ENCODE measurements at regions not wholly inside any gene's neighbourhood (a gene's known extent, or its start where the extent isn't known, plus 50 kb on each side); places are given as distances from the start of the nearest gene placed in this dataset.

DNA sequence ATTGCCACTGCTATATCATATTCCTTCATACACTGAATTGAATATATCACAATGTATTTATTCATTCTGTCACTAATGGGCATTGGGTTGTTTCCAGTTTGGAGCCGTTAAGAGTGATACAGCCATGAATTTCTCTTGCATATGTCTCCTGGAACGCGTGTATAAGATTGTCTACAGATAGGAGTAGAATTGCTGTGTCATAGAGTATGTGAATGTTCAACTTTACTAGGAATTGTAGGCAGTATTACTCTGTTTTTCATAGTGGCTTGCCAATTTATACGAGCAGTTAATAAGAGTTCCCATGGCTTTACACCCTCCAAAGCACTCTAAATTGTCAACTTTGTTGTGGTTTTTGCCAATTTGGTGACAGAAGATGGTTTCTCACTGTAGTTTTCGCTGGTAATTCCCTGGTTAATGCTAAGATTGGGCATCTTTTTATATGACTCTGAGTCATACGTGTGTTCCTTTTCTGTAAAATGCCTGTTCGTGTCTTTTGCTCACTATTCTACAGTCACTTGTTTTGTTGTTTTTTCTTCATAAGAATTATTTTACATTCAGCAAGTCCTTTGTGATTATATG, 136.1 kb upstream of the LIPC start:
- WGBS, 3 donors, result 74 to 90% (median 89%) methylated on average over 7 of the region's 7 CpGs
- DNase-seq (no peak), ATAC-seq (no peak)
- Histone ChIP-seq H3K27me3 (ENCODE audit: insufficient read depth in 3 of 3, low read length in 2 of 3) (no peaks in the 10 kb centered on the region), H3K4me3 (no peak overlapping the region), H3K9me3 (peaks cover 9% of the 10 kb centered on the region), H3K4me1 (no peaks in the 10 kb centered on the region), H3K27ac (no peak overlapping the region), H3K36me3 (ENCODE audit: insufficient read depth in 1 of 2, low read depth in 1 of 2) (no peaks in the 10 kb centered on the region)
- intact Hi-C loops (cut with DNase I), result no loop called here
- TF ChIP-seq, protein P1, sequence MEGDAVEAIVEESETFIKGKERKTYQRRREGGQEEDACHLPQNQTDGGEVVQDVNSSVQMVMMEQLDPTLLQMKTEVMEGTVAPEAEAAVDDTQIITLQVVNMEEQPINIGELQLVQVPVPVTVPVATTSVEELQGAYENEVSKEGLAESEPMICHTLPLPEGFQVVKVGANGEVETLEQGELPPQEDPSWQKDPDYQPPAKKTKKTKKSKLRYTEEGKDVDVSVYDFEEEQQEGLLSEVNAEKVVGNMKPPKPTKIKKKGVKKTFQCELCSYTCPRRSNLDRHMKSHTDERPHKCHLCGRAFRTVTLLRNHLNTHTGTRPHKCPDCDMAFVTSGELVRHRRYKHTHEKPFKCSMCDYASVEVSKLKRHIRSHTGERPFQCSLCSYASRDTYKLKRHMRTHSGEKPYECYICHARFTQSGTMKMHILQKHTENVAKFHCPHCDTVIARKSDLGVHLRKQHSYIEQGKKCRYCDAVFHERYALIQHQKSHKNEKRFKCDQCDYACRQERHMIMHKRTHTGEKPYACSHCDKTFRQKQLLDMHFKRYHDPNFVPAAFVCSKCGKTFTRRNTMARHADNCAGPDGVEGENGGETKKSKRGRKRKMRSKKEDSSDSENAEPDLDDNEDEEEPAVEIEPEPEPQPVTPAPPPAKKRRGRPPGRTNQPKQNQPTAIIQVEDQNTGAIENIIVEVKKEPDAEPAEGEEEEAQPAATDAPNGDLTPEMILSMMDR (IDR thresholded peaks at IDR 0.05), result no peak

DNA sequence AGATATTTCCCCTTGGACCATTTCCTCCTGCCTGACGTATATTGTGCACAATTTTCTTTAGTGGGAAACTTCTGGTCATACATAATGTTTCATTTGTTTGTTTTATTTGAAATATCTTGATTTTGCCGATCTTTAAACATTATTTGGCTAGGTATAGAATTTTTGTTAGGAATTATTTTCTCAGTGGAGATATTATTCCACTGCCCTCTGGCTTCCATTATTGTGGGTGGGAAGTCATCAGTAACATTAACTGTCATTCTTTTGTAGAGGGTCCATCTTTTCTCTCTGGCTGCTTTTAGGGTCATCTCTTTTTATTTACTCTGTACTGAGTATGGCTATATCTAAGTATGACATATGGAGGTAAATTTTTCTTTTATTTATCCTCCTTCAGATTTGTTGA, 135.5 kb upstream of the LIPC start:
- TF ChIP-seq, protein P1 (IDR thresholded peaks at IDR 0.05), result no peak
- Histone ChIP-seq H3K4me1 (no peaks in the 10 kb centered on the region), H3K4me3 (no peak overlapping the region), H3K9me3 (peaks cover 9% of the 10 kb centered on the region), H3K27me3 (ENCODE audit: insufficient read depth in 3 of 3, low read length in 2 of 3) (no peaks in the 10 kb centered on the region), H3K27ac (no peak overlapping the region), H3K36me3 (ENCODE audit: insufficient read depth in 1 of 2, low read depth in 1 of 2) (no peaks in the 10 kb centered on the region)
- intact Hi-C loops (cut with DNase I), result no loop called here
- DNase-seq (no peak), ATAC-seq (no peak)
- WGBS, 3 donors, result 41 to 74% (median 67%) methylated on average over 2 of the region's 2 CpGs

DNA sequence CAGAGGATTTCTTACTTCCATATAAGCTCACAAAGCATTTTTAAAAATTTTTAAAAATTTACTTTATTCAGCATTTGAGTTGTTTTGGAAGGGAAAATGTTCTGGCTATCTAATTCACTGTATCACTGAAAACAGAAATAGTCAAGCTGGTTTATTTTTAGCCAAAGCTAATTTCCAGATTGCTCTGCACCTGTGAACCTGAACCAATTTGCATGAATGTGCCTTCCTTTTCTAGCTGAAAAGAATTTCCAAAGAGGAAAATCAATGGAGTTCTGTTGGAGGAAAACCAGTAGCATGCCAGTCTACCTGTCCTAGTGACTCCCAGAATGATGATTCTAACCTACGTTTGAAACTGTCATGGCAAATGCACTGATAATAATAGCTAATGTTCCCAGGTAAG, 134.2 kb upstream of the LIPC start:
- Histone ChIP-seq H3K4me1 (no peaks in the 10 kb centered on the region), H3K36me3 (ENCODE audit: insufficient read depth in 1 of 2, low read depth in 1 of 2) (no peaks in the 10 kb centered on the region), H3K27ac (no peak overlapping the region), H3K27me3 (ENCODE audit: insufficient read depth in 3 of 3, low read length in 2 of 3) (no peaks in the 10 kb centered on the region), H3K9me3 (peaks cover 3% of the 10 kb centered on the region), H3K4me3 (no peak overlapping the region)
- WGBS, 3 donors, result 83 to 86% (median 85%) methylated on average over 1 of the region's 1 CpG
- DNase-seq (no peak), ATAC-seq (no peak)
- intact Hi-C loops (cut with DNase I), result no loop called here
- TF ChIP-seq, protein P1 (IDR thresholded peaks at IDR 0.05), result no peak

DNA sequence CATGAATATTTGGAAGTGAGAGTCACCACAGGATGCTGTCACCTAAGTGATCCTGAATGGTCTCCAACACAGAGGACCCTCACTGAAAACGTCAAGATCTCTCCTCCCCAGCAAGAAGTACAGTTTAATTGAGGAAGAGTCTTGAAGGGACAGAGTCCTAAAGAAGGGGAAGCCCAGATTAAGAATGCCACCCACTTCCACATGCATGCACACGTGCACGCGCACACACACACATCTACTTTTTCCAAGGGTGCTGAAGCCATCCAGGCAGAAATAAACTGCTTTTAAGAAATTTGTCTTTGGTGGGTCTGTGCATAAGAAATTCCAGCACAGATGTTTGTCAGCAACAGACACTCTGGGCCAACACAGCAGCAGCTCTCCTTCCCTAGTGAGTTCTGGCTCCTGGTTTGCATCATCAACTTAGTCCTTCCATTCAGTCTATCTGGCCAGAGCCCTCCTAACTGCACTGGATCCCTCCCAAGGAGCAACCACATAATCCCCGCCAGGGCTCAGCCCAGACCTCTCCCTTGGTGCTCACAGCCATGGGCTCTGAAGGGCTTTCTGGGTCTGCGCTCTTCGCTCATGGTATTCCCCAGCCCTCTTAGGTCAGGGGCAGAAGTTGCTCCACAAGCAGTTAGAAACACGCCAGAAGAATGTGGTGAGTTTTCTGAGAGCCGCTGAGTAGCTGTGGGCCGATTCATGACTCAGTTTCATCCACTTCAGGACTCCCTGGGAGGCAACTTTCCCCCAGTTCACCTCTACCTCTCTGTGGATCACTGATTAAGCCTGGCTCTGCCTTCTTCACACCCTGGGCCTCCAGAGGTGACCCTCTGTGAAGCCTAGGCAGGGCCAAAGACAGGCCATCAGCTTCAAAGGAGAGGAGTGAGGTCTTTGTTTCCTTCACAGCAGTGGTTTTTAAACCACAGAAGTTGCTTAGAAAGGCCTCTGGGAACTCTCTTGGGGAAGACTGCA, 132.6 kb upstream of the LIPC start:
- intact Hi-C loops (cut with DNase I), result no loop called here
- no peak overlapping the region for H3K4me3 ChIP-seq
- no peaks in the 10 kb centered on the region for H3K9me3 ChIP-seq
- no peaks in the 10 kb centered on the region for H3K36me3 ChIP-seq (ENCODE audit: insufficient read depth in 1 of 2, low read depth in 1 of 2)
- no peaks in the 10 kb centered on the region for H3K4me1 ChIP-seq
- H3K27me3 ChIP-seq (ENCODE audit: insufficient read depth in 3 of 3, low read length in 2 of 3), result no peaks in the 10 kb centered on the region
- 83 to 86% (median 84%) methylated on average over 10 of the region's 10 CpGs for WGBS, 3 donors
- H3K27ac ChIP-seq, result no peak overlapping the region
- ATAC-seq (peak in 3 of 4 donors; percentile 23 to 52 (median 47)), DNase-seq (peak in 1 of 2 donors; percentile 66)
- TF ChIP-seq, protein P1 (IDR thresholded peaks at IDR 0.05), result no peak

Measured in psoas muscle (tissue), 7 donors.